ENCODE measurements at regions not wholly inside any gene's neighbourhood (a gene's known extent, or its start where the extent isn't known, plus 50 kb on each side); places are given as distances from the start of the nearest gene placed in this dataset.

GRCh38 chr18:75592527-75592926 lies 165.0 kb upstream of the SMIM21 start:
- Histone ChIP-seq H2AFZ (ENCODE audit: low read depth, low read length) (no peak overlapping the region), H3K27ac (ENCODE audit: low read depth, low read length) (no peak overlapping the region), H3K36me3 (ENCODE audit: insufficient read depth, low read length) (no peaks in the 10 kb centered on the region), H3K27me3 (ENCODE audit: insufficient read depth, low read length) (no peaks in the 10 kb centered on the region), H3K79me2 (ENCODE audit: insufficient read depth, low read length) (no peaks in the 10 kb centered on the region), H4K20me1 (ENCODE audit: insufficient read depth, low read length) (no peaks in the 10 kb centered on the region), H3K4me2 (ENCODE audit: low read length) (no peak overlapping the region), H3K9me3 (ENCODE audit: insufficient read depth, low read depth, low read length) (peaks cover 10% of the 10 kb centered on the region), H3K4me1 (ENCODE audit: insufficient read depth, low read length) (no peaks in the 10 kb centered on the region), H3K9ac (ENCODE audit: low read length) (no peak overlapping the region), H3K4me3 (ENCODE audit: insufficient read depth, low read depth, low read length) (no peak overlapping the region)
- H3K27ac Mint-ChIP-seq (ENCODE audit: unreplicated experiment): no peak overlapping the region
- no peak for FAIRE-seq
- DNase-seq (ENCODE audit: low read depth): no peak
- TF ChIP-seq CTCF (IDR thresholded peaks at IDR 0.05; ENCODE audit: insufficient read depth, low read depth, low read length): no peak
- TF ChIP-seq EZH2 (IDR thresholded peaks at IDR 0.05; ENCODE audit: insufficient read depth, low read length): no peak
- peaks cover 2% of the 10 kb centered on the region for H3K36me3 Mint-ChIP-seq (ENCODE audit: low read depth, unreplicated experiment)
- H3K4me3 Mint-ChIP-seq (ENCODE audit: unreplicated experiment): no peak overlapping the region
- H3K27me3 Mint-ChIP-seq (ENCODE audit: low read depth, unreplicated experiment): no peaks in the 10 kb centered on the region
- H3K9me3 Mint-ChIP-seq (ENCODE audit: unreplicated experiment): peaks cover 14% of the 10 kb centered on the region
- no peaks in the 10 kb centered on the region for H3K4me1 Mint-ChIP-seq (ENCODE audit: low read depth, unreplicated experiment)

- Histone ChIP-seq H3K27me3 (ENCODE audit: insufficient read depth, low read length) (peaks cover 6% of the 10 kb centered on the region), H3K4me3 (ENCODE audit: insufficient read depth, low read depth, low read length) (no peak overlapping the region), H3K9ac (ENCODE audit: low read length) (no peak overlapping the region), H2AFZ (ENCODE audit: low read depth, low read length) (no peak overlapping the region), H3K79me2 (ENCODE audit: insufficient read depth, low read length) (no peaks in the 10 kb centered on the region), H3K9me3 (ENCODE audit: insufficient read depth, low read depth, low read length) (peaks cover 5% of the 10 kb centered on the region), H3K27ac (ENCODE audit: low read depth, low read length) (no peak overlapping the region), H3K4me2 (ENCODE audit: low read length) (no peak overlapping the region), H3K36me3 (ENCODE audit: insufficient read depth, low read length) (no peaks in the 10 kb centered on the region), H3K4me1 (ENCODE audit: insufficient read depth, low read length) (no peaks in the 10 kb centered on the region), H4K20me1 (ENCODE audit: insufficient read depth, low read length) (no peaks in the 10 kb centered on the region)
- TF ChIP-seq CTCF (IDR thresholded peaks at IDR 0.05; ENCODE audit: insufficient read depth, low read depth, low read length) (no peak), EZH2 (IDR thresholded peaks at IDR 0.05; ENCODE audit: insufficient read depth, low read length) (no peak)
- H3K4me1 Mint-ChIP-seq (ENCODE audit: low read depth, unreplicated experiment): no peaks in the 10 kb centered on the region
- no peaks in the 10 kb centered on the region for H3K36me3 Mint-ChIP-seq (ENCODE audit: low read depth, unreplicated experiment)
- peaks cover 7% of the 10 kb centered on the region for H3K9me3 Mint-ChIP-seq (ENCODE audit: unreplicated experiment)
- DNase-seq (ENCODE audit: low read depth): no peak
- H3K4me3 Mint-ChIP-seq (ENCODE audit: unreplicated experiment): no peak overlapping the region
- H3K27ac Mint-ChIP-seq (ENCODE audit: unreplicated experiment): no peak overlapping the region
- FAIRE-seq: no peak
- peaks cover 4% of the 10 kb centered on the region for H3K27me3 Mint-ChIP-seq (ENCODE audit: low read depth, unreplicated experiment)
Observed at GRCh38 chr18:75588412-75588811, 160.9 kb upstream of the SMIM21 start.

GRCh38 chr18:75587131-75587530 lies 159.6 kb upstream of the SMIM21 start:
- Histone ChIP-seq H3K79me2 (ENCODE audit: insufficient read depth, low read length) (no peaks in the 10 kb centered on the region), H2AFZ (ENCODE audit: low read depth, low read length) (no peak overlapping the region), H3K4me1 (ENCODE audit: insufficient read depth, low read length) (peaks cover 5% of the 10 kb centered on the region), H3K27ac (ENCODE audit: low read depth, low read length) (no peak overlapping the region), H3K27me3 (ENCODE audit: insufficient read depth, low read length) (peaks cover 6% of the 10 kb centered on the region), H3K9ac (ENCODE audit: low read length) (no peak overlapping the region), H3K36me3 (ENCODE audit: insufficient read depth, low read length) (no peaks in the 10 kb centered on the region), H3K9me3 (ENCODE audit: insufficient read depth, low read depth, low read length) (peaks cover 2% of the 10 kb centered on the region), H4K20me1 (ENCODE audit: insufficient read depth, low read length) (no peaks in the 10 kb centered on the region), H3K4me3 (ENCODE audit: insufficient read depth, low read depth, low read length) (no peak overlapping the region), H3K4me2 (ENCODE audit: low read length) (no peak overlapping the region)
- FAIRE-seq: no peak
- no peak overlapping the region for H3K4me3 Mint-ChIP-seq (ENCODE audit: unreplicated experiment)
- TF ChIP-seq CTCF (IDR thresholded peaks at IDR 0.05; ENCODE audit: insufficient read depth, low read depth, low read length) (no peak), EZH2 (IDR thresholded peaks at IDR 0.05; ENCODE audit: insufficient read depth, low read length) (no peak)
- peaks cover 4% of the 10 kb centered on the region for H3K27me3 Mint-ChIP-seq (ENCODE audit: low read depth, unreplicated experiment)
- H3K27ac Mint-ChIP-seq (ENCODE audit: unreplicated experiment): no peak overlapping the region
- H3K36me3 Mint-ChIP-seq (ENCODE audit: low read depth, unreplicated experiment): no peaks in the 10 kb centered on the region
- DNase-seq (ENCODE audit: low read depth): no peak
- peaks cover 6% of the 10 kb centered on the region for H3K9me3 Mint-ChIP-seq (ENCODE audit: unreplicated experiment)
- H3K4me1 Mint-ChIP-seq (ENCODE audit: low read depth, unreplicated experiment): no peaks in the 10 kb centered on the region

All from astrocyte (in vitro differentiated cells and primary cell).